DMS53 (cell line): ENCODE measurements at regions not wholly inside any gene's neighbourhood (a gene's known extent, or its start where the extent isn't known, plus 50 kb on each side); places are given as distances from the start of the nearest gene placed in this dataset.

ENCODE experiments used
- DNase-seq: peaks from one replicate; lab custom pipeline; 2025; lab: John Stamatoyannopoulos, UW

GRCh38 chr9:35540315-35540714 lies 50.4 kb downstream of the RUSC2 start:
- no peak for DNase-seq

GRCh38 chr9:35546853-35547252 lies 56.9 kb downstream of the RUSC2 start:
- no peak for DNase-seq

- DNase-seq, result no peak
Measured at GRCh38 chr9:35547889-35548418, 57.1 kb upstream of the TESK1 start.

- DNase-seq, result no peak
Measured at GRCh38 chr9:35548571-35548970, 56.5 kb upstream of the TESK1 start.

GRCh38 chr9:35549441-35549840 lies 55.6 kb upstream of the TESK1 start:
- no peak for DNase-seq

- DNase-seq, result no peak
Measured at GRCh38 chr9:35552376-35552775, 52.7 kb upstream of the TESK1 start.

- DNase-seq, result no peak
Measured at GRCh38 chr9:35552837-35553236, 52.2 kb upstream of the TESK1 start.

- DNase-seq, result peak; percentile 73
Measured at GRCh38 chr9:35553670-35554543, 51.2 kb upstream of the TESK1 start.

GRCh38 chr9:35555246-35555701 lies 49.8 kb upstream of the TESK1 start:
- no peak for DNase-seq
